HepG2 (cell line): ENCODE measurements at regions not wholly inside any gene's neighbourhood (a gene's known extent, or its start where the extent isn't known, plus 50 kb on each side); places are given as distances from the start of the nearest gene placed in this dataset.

Experiments
- ATAC-seq: fragments of 200-7000 bp; cut with Tn5 transposase; 3 replicates; pipeline ENCODE4 v1.9.1; 2020; ENCODE audit warnings: mild to moderate bottlenecking, moderate library complexity
- BruUV-seq: library from RNA; stranded (reverse); fragments of 400-500 nt; replicated peaks from 2 replicates; lab custom pipeline; 2021; lab: Mats Ljungman, UMichigan
- CTCF ChIA-PET: fragments of 300-600 bp; formaldehyde crosslinking; extraction: SDS; loops from one replicate; lab custom pipeline; 2021; ENCODE audit warnings: low total read pairs, inconsistent platforms, low intra/inter-chr PET ratio; lab: Yijun Ruan, JAX
- POLR2A ChIA-PET: fragments of 350-600 bp; sonication (Branson Sonifier 250); formaldehyde crosslinking; loops from one replicate; lab custom pipeline; 2020; ENCODE audit warnings: antibody characterized with exemption, inconsistent platforms; lab: Yijun Ruan, JAX
- DNase-seq: peaks from one replicate; pipeline ENCODE4 v3.0.0-alpha.2; 2015; ENCODE audit warnings: low spot score
- FAIRE-seq: peaks from 3 replicates; lab custom pipeline; 2011; peaks lifted over from hg19 to GRCh38; lab: Jason Lieb, UNC
- H2AFZ ChIP-seq: one replicate; pipeline ENCODE4 v1.6.1; 2011; ENCODE audit warnings: low read length, inconsistent platforms
- H3K27ac ChIP-seq: fragments of 300-600 bp; 3 replicates; pipeline ENCODE4 v1.8.0; 2011; ENCODE audit warnings: mixed run types, mild to moderate bottlenecking, mixed read lengths, low read length, inconsistent platforms; ENCODE audit not compliant: insufficient read depth; ENCODE audit errors: extremely low read length
- H3K27me3 ChIP-seq, 2 experiments: fragments of 200-600 bp in 1 of 2; 2 replicates in 1 of 2; 3 replicates in 1 of 2; pipeline versions ENCODE4 v1.6.0 to v1.8.0; 2011; ENCODE audit warnings: low read length in 2 of 2, mild to moderate bottlenecking in 2 of 2, moderate library complexity in 2 of 2, inconsistent platforms in 1 of 2; ENCODE audit not compliant: insufficient read depth in 2 of 2, control insufficient read depth in 1 of 2
- H3K36me3 ChIP-seq, 2 experiments: fragments of 200-600 bp in 1 of 2; replicated peaks in 1 of 2; 2 replicates in 1 of 2; 3 replicates in 1 of 2; pipeline versions ENCODE4 v1.5.1 to v1.8.0; 2011; ENCODE audit warnings: low read length in 2 of 2, inconsistent platforms in 1 of 2; ENCODE audit not compliant: insufficient read depth in 2 of 2, control insufficient read depth in 1 of 2
- H3K4me1 ChIP-seq: 2 replicates; pipeline ENCODE4 v1.5.1; 2012; ENCODE audit warnings: low read length, inconsistent platforms; ENCODE audit not compliant: insufficient read depth
- H3K4me2 ChIP-seq: 2 replicates; pipeline ENCODE4 v1.6.0; 2011; ENCODE audit warnings: low read depth, low read length, inconsistent platforms
- H3K4me3 ChIP-seq, 3 experiments: fragments of 200-600 bp in 1 of 3; sonication (generic), shearing (Covaris generic) in 1 of 3; replicated peaks in 1 of 3; 2 replicates each; pipeline ENCODE4 v1.5.1; 2011 to 2016; ENCODE audit warnings: low read length in 3 of 3, inconsistent platforms in 2 of 3, low read depth in 2 of 3, mild to moderate bottlenecking in 2 of 3, control low read depth in 1 of 3, mixed read lengths in 1 of 3; ENCODE audit not compliant: insufficient read depth in 1 of 3
- H3K79me2 ChIP-seq: one replicate; pipeline ENCODE4 v1.6.1; 2011; ENCODE audit warnings: low read length, inconsistent platforms; ENCODE audit not compliant: insufficient read depth
- H3K9ac ChIP-seq: 2 replicates; pipeline ENCODE4 v1.6.0; 2011; ENCODE audit warnings: mild to moderate bottlenecking, low read depth, low read length, inconsistent platforms; ENCODE audit not compliant: insufficient read depth
- H3K9me3 ChIP-seq: 2 replicates; pipeline ENCODE4 v1.5.1; 2012; ENCODE audit warnings: mild to moderate bottlenecking, low read length
- H4K20me1 ChIP-seq: 2 replicates; pipeline ENCODE4 v1.6.0; 2011; ENCODE audit warnings: inconsistent platforms, mild to moderate bottlenecking, low read length, moderate library complexity; ENCODE audit not compliant: insufficient read depth
- DZIP1 ChIP-seq: sonication (generic); formaldehyde crosslinking; IDR thresholded peaks from 2 replicates; pipeline ENCODE4 v1.5.0; 2020; ENCODE audit warnings: mild to moderate bottlenecking, missing genetic modification reagents
- GATAD1 ChIP-seq: IDR thresholded peaks from 2 replicates; pipeline ENCODE4 v1.6.1; 2016; ENCODE audit warnings: missing genetic modification reagents, missing compliant biosample characterization
- GTF3A ChIP-seq: sonication (generic); formaldehyde crosslinking; conservative IDR thresholded peaks from 2 replicates; pipeline ENCODE4 v1.4.0; 2020; ENCODE audit warnings: mild to moderate bottlenecking, missing genetic modification reagents
- IKZF4 ChIP-seq: sonication (generic); formaldehyde crosslinking; IDR thresholded peaks from 2 replicates; pipeline ENCODE4 v1.5.1; 2020; ENCODE audit warnings: borderline replicate concordance, mild to moderate bottlenecking, low read depth, missing genetic modification reagents; ENCODE audit errors: not compliant biosample characterization
- MATR3 ChIP-seq: sonication (generic); formaldehyde crosslinking; IDR thresholded peaks from 2 replicates; pipeline ENCODE4 v1.4.0; 2020; ENCODE audit warnings: missing genetic modification reagents
- MLLT10 ChIP-seq: sonication (generic); formaldehyde crosslinking; IDR thresholded peaks from 2 replicates; pipeline ENCODE4 v1.4.0; 2020; ENCODE audit warnings: missing genetic modification reagents
- SMAD9 ChIP-seq: sonication (generic); formaldehyde crosslinking; IDR thresholded peaks from 2 replicates; pipeline ENCODE4 v1.5.1; 2020; ENCODE audit warnings: mild to moderate bottlenecking, missing genetic modification reagents
- ZBTB2 ChIP-seq: sonication (generic); formaldehyde crosslinking; IDR thresholded peaks from 2 replicates; pipeline ENCODE4 v1.8.0; 2022; ENCODE audit warnings: low read depth, missing genetic modification reagents
- ZKSCAN5 ChIP-seq: sonication (generic); formaldehyde crosslinking; IDR thresholded peaks from 2 replicates; pipeline ENCODE4 v1.5.1; 2020; ENCODE audit warnings: mild to moderate bottlenecking, missing genetic modification reagents
- ZNF12 ChIP-seq: sonication (generic); formaldehyde crosslinking; IDR thresholded peaks from 2 replicates; pipeline ENCODE4 v1.5.0; 2020; ENCODE audit warnings: missing genetic modification reagents
- ZNF577 ChIP-seq: sonication (generic); formaldehyde crosslinking; IDR thresholded peaks from 2 replicates; pipeline ENCODE4 v1.4.0; 2020; ENCODE audit warnings: mild to moderate bottlenecking, low read depth, missing genetic modification reagents, borderline replicate concordance
- ZNF672 ChIP-seq: sonication (generic); formaldehyde crosslinking; IDR thresholded peaks from 2 replicates; pipeline ENCODE4 v1.8.1; 2022; ENCODE audit warnings: missing genetic modification reagents
- ZNF75D ChIP-seq: sonication (generic); formaldehyde crosslinking; IDR thresholded peaks from 2 replicates; pipeline ENCODE4 v1.8.1; 2023; ENCODE audit warnings: missing genetic modification reagents, mild to moderate bottlenecking, borderline replicate concordance
- ZNF841 ChIP-seq: sonication (generic); formaldehyde crosslinking; IDR thresholded peaks from 2 replicates; pipeline ENCODE4 v1.8.1; 2023; ENCODE audit warnings: missing genetic modification reagents, borderline replicate concordance
- in situ Hi-C: cut with HindIII; loops from 2 replicates; pipeline ENCODE4 v1.10.0; 2017; ENCODE audit warnings: low pct_unique_long_range_greater_than_20kb; ENCODE audit not compliant: extremely low pct_ligation_motif_present
- intact Hi-C: fragments of 100-400 bp; cut with micrococcal nuclease; formaldehyde crosslinking; loops from one replicate; pipeline ENCODE4 v1.10.0; 2022; ENCODE audit not compliant: unreplicated experiment

- no TSS peak for BruUV-seq
- CTCF ChIA-PET, result no interaction called here
Measured at GRCh38 chrX:85630901-85631300, 251.4 kb upstream of the POF1B start.

More at GRCh38 chrX:85630901-85631300, 251.4 kb upstream of the POF1B start:
- POLR2A ChIA-PET, result no interaction called here
- Histone ChIP-seq H3K79me2 (no peaks in the 10 kb centered on the region), H2AFZ (no peak overlapping the region), H3K36me3 (no peaks in the 10 kb centered on the region), H3K27me3 (no peaks in the 10 kb centered on the region), H3K4me3 (no peak overlapping the region), H4K20me1 (no peaks in the 10 kb centered on the region), H3K27ac (no peak overlapping the region), H3K4me2 (no peak overlapping the region), H3K9ac (no peak overlapping the region), H3K9me3 (no peaks in the 10 kb centered on the region), H3K4me1 (no peaks in the 10 kb centered on the region)
- no peak for FAIRE-seq
- ATAC-seq, result no peak
- in situ Hi-C loops (no loop called here), intact Hi-C loops (no loop called here)
- no peak for DNase-seq
- no peak for TF ChIP-seq DZIP1
- no peak for TF ChIP-seq GATAD1 (CRISPR knock-in tag)
- no peak for TF ChIP-seq SMAD9 (CRISPR knock-in tag)
- no peak for TF ChIP-seq MATR3
- no peak for TF ChIP-seq GTF3A (CRISPR knock-in tag)
- no peak for TF ChIP-seq ZNF12 (CRISPR knock-in tag)
- TF ChIP-seq ZNF577 (CRISPR knock-in tag), result no peak
- TF ChIP-seq IKZF4 (CRISPR knock-in tag), result no peak
- TF ChIP-seq ZNF841, result no peak
- no peak for TF ChIP-seq ZBTB2 (CRISPR knock-in tag)
- no peak for TF ChIP-seq ZNF672 (CRISPR knock-in tag)
- no peak for TF ChIP-seq ZKSCAN5
- no peak for TF ChIP-seq MLLT10
- no peak for TF ChIP-seq ZNF75D (CRISPR knock-in tag)
